HG03064 (cell line): ENCODE measurements at regions not wholly inside any gene's neighbourhood (a gene's known extent, or its start where the extent isn't known, plus 50 kb on each side); places are given as distances from the start of the nearest gene placed in this dataset.
"Not testable (repeated sequence)": the region's sequence is repeated elsewhere in the genome, so short reads cannot be mapped to it uniquely, and the experiment has no call there.

ENCODE experiments used
- ATAC-seq: cut with Tn5 transposase; IDR thresholded peaks from one replicate; pipeline ENCODE4 v1.9.1; 2021; ENCODE audit warnings: low read depth; ENCODE audit not compliant: unreplicated experiment

DNA sequence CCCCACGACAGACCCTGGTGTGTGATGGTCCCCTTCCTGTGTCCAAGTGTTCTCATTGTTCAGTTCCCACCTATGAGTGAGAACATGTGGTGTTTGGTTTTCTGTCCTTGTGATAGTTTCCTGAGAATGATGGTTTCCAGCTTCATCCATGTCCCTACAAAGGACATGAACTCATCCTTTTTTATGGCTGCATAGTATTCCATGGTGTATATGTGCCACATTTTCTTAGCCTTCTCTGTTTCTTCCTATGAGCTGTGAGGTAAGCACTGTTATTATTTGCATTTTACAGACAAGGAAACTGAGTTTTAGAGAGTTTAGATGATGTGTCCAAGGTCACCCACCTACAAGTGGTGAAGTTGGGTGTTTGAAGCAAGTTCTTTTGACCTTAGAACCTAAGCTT, 51.1 kb upstream of the BNC1 start:
- not testable (repeated sequence) for ATAC-seq

DNA sequence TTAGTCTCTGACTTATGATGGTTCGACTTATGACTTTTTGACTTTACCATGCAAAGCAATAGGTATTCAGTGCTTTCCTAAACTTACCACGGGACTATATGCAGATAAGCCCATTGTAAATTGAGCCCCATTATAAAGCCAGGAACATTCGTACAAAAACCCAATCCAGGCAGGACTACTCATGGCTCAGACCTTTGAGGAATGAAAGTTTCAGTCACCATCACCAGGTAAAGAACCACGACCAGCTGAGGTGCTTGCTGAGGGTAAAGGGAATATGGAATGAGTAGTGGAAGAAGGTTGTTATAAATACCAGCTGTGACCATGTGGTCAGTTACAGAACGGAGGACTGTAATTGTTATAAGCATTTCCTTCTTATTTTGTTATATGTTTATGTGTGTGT, 54.9 kb upstream of the BNC1 start:
- no peak for ATAC-seq

DNA sequence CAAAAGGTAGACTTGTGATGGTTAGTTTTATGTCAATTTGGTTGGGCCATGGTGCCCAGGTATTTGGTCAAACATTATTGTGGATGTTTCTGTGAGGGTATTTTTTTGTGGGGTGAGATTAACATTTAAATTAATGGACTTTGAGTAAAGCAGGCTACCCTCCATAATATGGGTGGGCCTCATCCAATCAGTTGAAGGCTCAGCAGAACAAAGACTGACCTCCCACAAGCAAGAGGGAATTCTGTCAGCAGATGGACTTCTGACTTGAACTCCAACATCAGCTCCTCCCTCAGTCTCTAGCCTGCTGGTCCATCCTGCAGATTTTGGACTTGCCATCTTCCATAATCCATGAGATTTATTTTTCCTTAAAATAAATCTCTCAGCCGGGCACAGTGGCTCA, 55.6 kb upstream of the BNC1 start:
- ATAC-seq: no peak

DNA sequence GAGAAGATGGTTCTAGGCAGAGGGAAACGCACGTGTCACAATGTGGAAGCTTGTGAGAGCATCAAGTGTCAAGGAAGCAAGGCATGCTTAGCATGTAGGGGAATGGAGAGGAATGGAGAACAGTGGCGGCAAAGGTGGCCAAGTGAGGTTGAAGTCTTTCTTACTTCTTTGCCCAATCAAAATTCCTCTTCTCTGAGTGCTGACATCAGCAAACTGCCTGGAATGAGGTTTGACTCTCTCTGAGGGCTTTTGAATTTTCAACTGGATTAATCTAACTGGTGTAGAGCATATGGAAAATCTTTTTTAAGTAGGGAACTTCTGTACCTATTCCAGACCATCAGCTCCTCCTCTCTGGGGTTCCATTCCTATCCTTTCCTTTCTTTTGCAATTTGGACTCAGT, 61.9 kb upstream of the BNC1 start:
- ATAC-seq: no peak

DNA sequence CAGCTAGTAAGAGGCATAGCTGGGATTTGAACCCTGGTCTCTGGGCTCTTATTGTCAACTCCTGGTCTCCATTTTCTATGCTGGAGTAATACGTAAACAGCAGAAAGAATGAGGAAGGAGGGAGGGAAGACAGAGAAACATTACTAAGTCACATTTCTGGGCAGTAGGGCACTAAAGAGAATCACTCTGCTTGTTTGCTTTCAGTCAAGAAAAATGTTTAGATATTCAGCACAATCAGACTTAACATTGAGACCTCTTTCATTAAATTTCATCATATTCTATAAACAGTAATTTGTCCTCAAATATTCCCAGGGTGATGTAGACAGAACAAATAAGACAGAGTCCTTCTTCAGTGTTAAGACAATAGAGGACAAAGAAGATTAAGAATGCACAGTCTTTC, 67.7 kb upstream of the BNC1 start:
- no peak for ATAC-seq

DNA sequence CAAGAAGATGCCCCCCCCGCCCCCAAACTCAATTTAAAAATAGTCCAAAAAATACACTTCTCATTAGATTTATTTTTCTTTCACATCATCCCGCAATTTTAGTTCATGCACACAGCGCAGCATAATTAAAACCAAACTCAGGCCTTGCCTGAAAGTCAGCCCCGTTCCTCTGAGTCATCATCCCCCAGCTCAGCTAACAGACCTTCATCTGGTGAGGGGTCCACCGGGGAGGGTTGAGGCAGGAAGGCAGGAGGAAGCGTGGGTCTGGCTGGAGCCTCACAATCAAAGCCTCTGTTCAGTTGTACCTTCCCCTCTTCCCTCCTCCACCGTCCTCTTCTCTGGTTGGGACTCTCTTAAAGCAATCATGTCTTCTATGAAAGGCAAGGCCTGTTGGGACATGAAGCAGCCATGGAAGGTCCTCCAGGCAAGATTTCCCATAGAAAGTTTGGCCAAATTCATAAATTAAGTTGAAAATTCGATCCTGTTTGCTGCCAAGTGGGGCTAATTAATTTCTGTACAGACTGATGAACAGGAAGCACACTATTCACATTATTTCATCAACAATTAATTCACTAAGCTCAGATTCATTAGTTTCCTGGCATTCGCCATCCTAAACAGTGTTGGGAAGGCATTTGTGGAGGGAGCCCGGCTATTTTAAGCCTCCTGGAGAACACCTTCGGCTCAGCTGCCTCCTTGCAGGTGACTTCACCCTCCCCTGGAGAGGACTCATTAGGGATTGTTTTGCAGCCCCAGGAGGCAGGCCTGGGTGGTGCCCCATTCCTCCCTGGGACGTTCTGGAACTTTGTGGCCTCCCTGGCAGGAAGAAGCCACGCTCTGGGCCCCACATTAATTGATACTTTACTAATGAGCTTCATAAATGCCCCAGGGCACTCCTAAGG, 72.3 kb upstream of the BNC1 start:
- no peak for ATAC-seq

DNA sequence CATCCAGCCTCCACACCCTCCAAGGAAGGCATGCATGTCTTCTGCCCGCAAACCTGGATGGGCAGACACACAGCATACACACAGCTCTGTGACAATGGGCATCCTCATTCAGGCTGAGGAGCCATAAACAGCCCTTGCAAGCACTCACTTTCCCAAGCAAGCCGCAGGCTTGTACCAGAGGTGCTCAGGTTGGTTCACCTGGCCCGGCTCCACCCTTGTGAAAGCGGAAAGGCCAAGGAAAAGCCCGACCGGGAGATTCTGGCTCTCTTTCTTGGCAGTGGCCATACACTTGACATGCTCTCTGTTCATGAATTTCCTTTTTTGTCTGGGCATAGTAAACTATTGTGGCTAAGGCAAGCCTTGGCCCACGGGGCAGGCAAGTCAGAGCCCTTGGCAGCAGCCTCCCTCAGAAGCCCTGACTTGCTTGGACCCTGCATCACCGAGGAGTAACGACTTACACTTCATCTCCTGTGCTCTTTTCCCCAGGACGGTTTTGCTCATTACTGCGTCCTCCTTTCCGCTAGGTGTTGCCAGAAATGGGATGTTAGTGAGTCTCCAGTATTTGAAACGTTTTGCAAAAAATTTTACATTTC, 74.6 kb upstream of the BNC1 start:
- ATAC-seq: no peak

DNA sequence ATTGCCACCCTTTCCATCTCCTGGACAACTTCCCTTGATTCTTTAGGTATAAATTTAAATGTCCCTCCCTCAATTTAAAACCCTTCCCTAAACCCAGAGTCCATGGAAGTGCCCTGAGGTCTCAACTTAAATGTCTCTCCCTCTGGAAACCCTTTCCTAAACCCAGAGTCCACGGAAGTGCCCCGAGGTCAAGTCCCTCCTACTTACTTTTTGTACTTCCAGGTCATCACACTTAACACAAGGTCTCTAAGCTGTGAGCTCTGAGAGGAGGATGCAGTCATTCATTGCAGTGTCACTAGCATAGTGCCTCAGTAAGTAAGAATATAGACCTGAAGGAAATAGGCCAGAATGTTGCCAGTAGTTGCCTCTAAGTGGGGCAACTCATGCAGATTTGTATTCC, 78.2 kb upstream of the BNC1 start:
- no peak for ATAC-seq

DNA sequence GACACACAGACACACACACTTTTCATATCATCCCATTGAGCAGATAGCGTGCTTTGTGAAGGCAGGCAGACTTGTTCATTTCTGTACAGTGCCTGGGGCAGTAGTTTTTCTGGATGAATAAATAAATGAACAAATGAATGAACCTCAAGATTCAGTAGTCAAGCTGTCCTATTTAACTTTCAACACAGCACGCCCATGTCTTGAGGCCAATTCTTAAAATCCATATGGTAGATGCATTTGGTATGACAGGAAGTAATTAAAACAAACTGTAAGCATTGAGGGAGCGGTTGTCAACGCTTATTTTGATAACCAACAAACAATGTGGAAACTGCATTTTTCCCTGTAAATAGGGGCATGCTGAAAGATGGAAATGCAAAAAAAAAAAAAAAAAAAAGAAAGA, 80.0 kb upstream of the BNC1 start:
- no peak for ATAC-seq

DNA sequence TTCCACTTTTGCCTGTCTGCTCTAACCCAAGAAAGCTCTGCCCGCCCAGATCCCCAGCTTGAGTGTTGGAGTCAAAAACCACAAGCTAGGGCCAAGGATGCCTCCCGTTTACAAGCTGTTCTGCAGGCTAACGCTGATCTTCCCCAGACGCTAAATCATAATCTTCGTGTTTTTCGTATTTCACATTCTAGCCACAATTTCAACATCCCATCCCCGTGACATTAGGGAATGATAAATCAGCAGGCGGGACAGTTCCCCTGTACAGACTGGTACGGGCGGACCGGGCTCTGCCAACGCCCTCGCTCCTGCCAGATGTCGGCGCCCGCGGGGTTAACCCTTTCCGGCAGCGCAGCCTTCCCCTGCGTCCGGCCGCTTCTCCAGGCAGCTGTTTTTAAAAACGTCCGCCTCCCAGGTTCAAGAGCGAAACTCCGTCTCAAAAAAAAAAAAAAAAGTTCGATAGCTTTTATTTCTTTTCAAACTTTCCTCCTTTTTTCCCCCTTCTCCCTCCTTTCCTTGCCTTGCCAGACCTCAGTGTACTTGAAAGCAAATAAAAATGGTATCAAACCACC, 81.0 kb upstream of the BNC1 start:
- no peak for ATAC-seq

DNA sequence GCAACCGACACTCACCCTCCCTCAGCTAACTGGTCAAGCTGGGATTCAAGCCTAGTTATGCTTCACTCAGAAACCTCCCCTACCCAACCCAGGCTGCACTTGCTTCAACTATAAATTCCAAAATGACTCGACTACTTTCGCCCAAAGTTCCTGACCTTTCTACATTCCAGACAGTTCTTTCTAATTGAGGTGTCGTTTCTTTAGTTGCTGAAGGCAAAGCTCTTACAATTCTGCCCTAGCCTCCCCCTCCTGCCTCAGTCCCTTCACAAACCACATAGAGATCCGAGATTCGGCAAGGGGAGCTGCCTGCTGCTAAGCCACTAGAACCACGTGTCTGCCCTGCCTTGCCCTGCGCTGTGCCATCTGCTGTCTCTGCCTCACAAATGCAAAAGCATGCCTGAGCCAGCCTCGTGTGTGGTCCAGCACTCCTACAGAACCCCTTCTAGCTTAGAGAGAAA, 74.7 kb upstream of the SH3GL3 start:
- no peak for ATAC-seq

DNA sequence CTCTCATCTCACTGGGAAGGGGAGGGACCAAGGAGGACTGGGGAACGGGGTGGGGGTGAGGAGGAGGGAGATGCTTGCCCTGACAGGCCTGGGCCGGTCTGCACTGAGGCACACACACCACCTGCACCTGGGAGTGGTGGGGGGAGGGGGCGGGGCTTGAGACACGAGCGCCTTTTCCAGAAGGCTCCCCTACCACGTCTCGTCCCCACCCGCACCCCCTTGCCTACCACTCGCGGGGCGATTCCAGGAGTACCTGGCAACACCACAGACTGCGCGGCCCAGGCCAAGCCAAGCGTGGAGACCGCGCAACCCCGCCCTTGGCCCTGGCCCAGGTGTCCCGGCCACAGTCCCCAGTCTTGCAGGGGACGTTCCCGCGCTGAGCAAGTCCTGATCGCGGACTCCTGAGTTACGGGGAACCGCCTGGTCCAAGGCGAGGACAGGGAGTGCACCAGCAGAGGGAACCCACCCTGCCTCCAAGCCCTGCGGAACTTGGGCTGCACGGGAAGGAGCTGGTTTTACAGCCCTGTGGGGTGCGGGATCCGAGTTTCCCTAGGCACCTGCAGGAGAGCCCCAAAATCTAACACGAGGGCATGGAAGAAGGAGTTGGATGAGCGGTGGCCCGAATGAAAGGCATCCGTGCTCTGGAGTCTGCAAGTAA, 68.1 kb upstream of the SH3GL3 start:
- no peak for ATAC-seq

DNA sequence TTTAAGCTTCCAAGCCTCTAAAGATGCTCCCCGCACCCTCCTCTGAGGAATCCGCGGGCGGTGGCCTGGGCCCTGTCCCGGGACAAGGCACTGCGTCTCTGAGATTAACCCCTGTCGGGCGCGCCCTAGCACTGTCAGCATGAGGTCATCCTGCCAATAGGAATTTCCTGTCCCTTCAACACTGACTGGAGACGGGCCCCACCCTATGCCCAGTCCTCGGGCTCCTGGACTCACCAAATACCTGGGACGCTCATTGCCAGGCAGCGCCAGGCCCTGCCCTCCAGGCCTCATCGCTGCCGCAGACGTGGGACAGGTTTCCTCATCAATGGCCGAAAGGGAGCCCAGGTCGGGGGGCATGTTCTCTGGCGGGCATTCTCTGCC, 67.6 kb upstream of the SH3GL3 start:
- ATAC-seq: no peak

DNA sequence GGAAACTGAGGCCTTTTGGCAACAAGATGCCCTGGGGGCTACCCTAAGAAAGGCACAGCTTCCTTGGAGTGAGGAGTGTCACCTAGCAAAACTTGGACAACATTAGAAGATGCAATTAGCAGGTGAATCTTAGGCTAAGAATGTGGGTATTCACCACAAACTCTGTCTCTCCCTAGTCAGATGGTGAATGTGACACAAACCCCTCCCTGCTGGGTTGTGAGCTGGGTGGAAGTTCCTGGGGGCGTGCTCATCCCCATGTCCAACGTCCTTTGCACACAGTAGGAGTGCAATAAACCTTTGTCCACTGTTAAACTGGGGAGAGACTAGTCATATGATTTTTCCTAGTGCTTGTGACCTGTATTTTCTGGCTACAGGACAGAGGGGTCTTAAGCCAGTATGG, 67.1 kb upstream of the SH3GL3 start:
- ATAC-seq: no peak

DNA sequence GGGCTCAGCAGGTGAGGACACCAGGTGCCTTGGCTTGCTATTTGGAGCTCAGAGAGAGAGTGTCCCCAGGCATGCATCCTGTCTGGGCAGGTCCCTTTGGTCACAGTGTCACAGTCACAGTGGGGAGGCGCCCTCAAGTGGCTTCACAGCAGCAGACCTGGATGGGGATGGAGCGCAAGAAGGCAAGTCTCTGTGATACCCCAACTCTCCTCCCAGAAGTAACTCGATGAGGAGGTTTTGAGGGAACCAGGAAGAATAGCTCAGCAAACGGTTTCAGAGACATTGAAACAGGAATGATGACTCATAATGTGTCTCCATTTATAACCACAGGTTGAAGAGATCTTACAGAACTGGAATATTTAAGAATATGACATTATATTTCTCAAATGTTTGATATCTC, 66.5 kb upstream of the SH3GL3 start:
- ATAC-seq: peak; percentile 82

DNA sequence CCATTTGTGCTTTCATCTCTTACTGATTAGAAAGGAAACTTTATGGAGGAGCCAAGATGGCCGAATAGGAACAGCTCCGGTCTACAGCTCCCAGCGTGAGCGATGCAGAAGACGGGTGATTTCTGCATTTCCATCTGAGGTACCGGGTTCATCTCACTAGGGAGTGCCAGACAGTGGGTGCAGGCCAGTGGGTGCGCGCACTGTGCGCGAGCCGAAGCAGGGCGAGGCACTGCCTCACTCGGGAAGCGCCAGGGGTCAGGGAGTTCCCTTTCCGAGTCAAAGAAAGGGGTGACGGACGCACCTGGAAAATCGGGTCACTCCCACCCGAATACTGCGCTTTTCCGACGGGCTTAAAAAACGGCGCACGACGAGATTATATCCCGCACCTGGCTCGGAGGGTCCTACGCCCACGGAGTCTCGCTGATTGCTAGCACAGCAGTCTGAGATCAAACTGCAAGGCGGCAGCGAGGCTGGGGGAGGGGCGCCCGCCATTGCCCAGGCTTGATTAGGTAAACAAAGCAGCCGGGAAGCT, 63.5 kb upstream of the SH3GL3 start:
- ATAC-seq: not testable (repeated sequence)

DNA sequence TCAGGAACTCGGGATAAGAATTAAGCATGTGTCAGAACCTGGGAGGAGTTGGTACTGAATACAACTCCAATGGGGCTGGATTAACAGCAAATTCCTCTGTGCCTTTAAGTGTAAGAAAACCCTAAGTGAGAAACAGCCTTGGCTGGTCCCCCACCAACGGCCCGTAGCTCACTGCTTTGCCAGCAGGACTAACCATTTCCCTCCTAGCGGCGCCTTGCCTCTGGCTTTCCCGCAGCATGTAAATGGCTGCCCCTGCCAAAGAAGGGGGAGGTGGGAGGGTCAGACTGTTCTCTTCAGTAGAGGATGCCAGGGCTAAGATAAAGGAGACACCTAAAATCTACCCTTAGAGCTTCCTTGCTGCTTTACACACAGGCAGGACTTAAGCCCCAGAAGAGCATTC, 51.0 kb upstream of the SH3GL3 start:
- no peak for ATAC-seq
